ENCODE measurements at regions not wholly inside any gene's neighbourhood (a gene's known extent, or its start where the extent isn't known, plus 50 kb on each side); places are given as distances from the start of the nearest gene placed in this dataset.

GRCh38 chr19:33898062-33898677, 101.5 kb downstream of the KCTD15 start:
- no peak for DNase-seq (ENCODE audit: low read depth)
- H3K4me3 ChIP-seq (ENCODE audit: control insufficient read depth, low read depth, low read length) = no peak overlapping the region
- TF ChIP-seq CTCF (conservative IDR thresholded peaks at IDR 0.05; ENCODE audit: control insufficient read depth, insufficient read depth, low read depth, low read length) = no peak

GRCh38 chr19:33900817-33901216, 104.1 kb downstream of the KCTD15 start:
- TF ChIP-seq CTCF (conservative IDR thresholded peaks at IDR 0.05; ENCODE audit: control insufficient read depth, insufficient read depth, low read depth, low read length) = no peak
- DNase-seq (ENCODE audit: low read depth) = no peak
- no peak overlapping the region for H3K4me3 ChIP-seq (ENCODE audit: control insufficient read depth, low read depth, low read length)

- no peak for TF ChIP-seq CTCF (conservative IDR thresholded peaks at IDR 0.05; ENCODE audit: control insufficient read depth, insufficient read depth, low read depth, low read length)
- no peak overlapping the region for H3K4me3 ChIP-seq (ENCODE audit: control insufficient read depth, low read depth, low read length)
- no peak for DNase-seq (ENCODE audit: low read depth)
Measured at GRCh38 chr19:33902395-33902794, 105.7 kb downstream of the KCTD15 start.

- no peak for DNase-seq (ENCODE audit: low read depth)
Measured at GRCh38 chr19:33902802-33903488, 106.3 kb downstream of the KCTD15 start.

GRCh38 chr19:33903489-33903850, 106.8 kb downstream of the KCTD15 start:
- no peak for TF ChIP-seq CTCF (conservative IDR thresholded peaks at IDR 0.05; ENCODE audit: control insufficient read depth, insufficient read depth, low read depth, low read length)
- no peak for DNase-seq (ENCODE audit: low read depth)

More at GRCh38 chr19:33902802-33903488, 106.3 kb downstream of the KCTD15 start:
- no peak overlapping the region for H3K4me3 ChIP-seq (ENCODE audit: control insufficient read depth, low read depth, low read length)
- no peak for TF ChIP-seq CTCF (conservative IDR thresholded peaks at IDR 0.05; ENCODE audit: control insufficient read depth, insufficient read depth, low read depth, low read length)

GRCh38 chr19:33904681-33905080, 108.0 kb downstream of the KCTD15 start:
- DNase-seq (ENCODE audit: low read depth) = no peak
- no peak overlapping the region for H3K4me3 ChIP-seq (ENCODE audit: control insufficient read depth, low read depth, low read length)
- no peak for TF ChIP-seq CTCF (conservative IDR thresholded peaks at IDR 0.05; ENCODE audit: control insufficient read depth, insufficient read depth, low read depth, low read length)

More at GRCh38 chr19:33903489-33903850, 106.8 kb downstream of the KCTD15 start:
- no peak overlapping the region for H3K4me3 ChIP-seq (ENCODE audit: control insufficient read depth, low read depth, low read length)
